ENCODE measurements at regions not wholly inside any gene's neighbourhood (a gene's known extent, or its start where the extent isn't known, plus 50 kb on each side); places are given as distances from the start of the nearest gene placed in this dataset.

- Histone ChIP-seq H2AFZ (ENCODE audit: insufficient read depth, low read depth, low read length, poor library complexity, severe bottlenecking) (no peak overlapping the region), H3K9ac (ENCODE audit: low read length) (no peak overlapping the region), H3K9me3 (ENCODE audit: control extremely low read depth in 1 of 3, control insufficient read depth in 2 of 3, insufficient read depth in 1 of 3, low read length in 2 of 3) (peaks cover 0 to 52% (median 18%) of the 10 kb centered on the region in 3 donors), H3K36me3 (replicated peaks in 1 of 2; ENCODE audit: control extremely low read depth in 1 of 2, control insufficient read depth in 1 of 2, extremely low read depth in 1 of 2, insufficient read depth in 2 of 2, low read length in 1 of 2) (no peaks in the 10 kb centered on the region), H3K27ac (ENCODE audit: low read length in 2 of 2) (no peak overlapping the region), H4K20me1 (ENCODE audit: control insufficient read depth, insufficient read depth, low read length, poor library complexity, severe bottlenecking) (no peaks in the 10 kb centered on the region), H3K79me2 (ENCODE audit: control insufficient read depth, insufficient read depth, low read length) (no peaks in the 10 kb centered on the region), H3K4me3 (ENCODE audit: control extremely low read depth in 1 of 5, extremely low read depth in 1 of 5, insufficient read depth in 1 of 5, low read depth in 2 of 5, low read length in 4 of 5) (no peak overlapping the region), H3K27me3 (replicated peaks in 1 of 4; ENCODE audit: control extremely low read depth in 1 of 4, control insufficient read depth in 3 of 4, insufficient read depth in 4 of 4, low read length in 3 of 4) (peaks cover 0 to 95% (median 82%) of the 10 kb centered on the region in 4 experiments), H3K4me2 (replicated peaks; ENCODE audit: low read depth, low read length, poor library complexity, severe bottlenecking) (no peak overlapping the region), H3K4me1 (ENCODE audit: control insufficient read depth in 2 of 2, insufficient read depth in 2 of 2, low read length in 2 of 2) (peaks cover 0 to 9% of the 10 kb centered on the region in 2 donors)
- H3K4me3 Mint-ChIP-seq: no peak overlapping the region
- POLR2A ChIA-PET: no interaction called here
- DNase-seq: no peak
- ATAC-seq (ENCODE audit: low read depth): no peak
- H3K4me1 Mint-ChIP-seq: peaks cover 3% of the 10 kb centered on the region
- H3K9me3 Mint-ChIP-seq (ENCODE audit: insufficient read depth): peaks cover 2% of the 10 kb centered on the region
- TF ChIP-seq EZH2 (IDR thresholded peaks at IDR 0.05; ENCODE audit: borderline replicate concordance, insufficient read depth, low read depth, low read length, poor library complexity, severe bottlenecking): no peak
- TF ChIP-seq, protein P1, sequence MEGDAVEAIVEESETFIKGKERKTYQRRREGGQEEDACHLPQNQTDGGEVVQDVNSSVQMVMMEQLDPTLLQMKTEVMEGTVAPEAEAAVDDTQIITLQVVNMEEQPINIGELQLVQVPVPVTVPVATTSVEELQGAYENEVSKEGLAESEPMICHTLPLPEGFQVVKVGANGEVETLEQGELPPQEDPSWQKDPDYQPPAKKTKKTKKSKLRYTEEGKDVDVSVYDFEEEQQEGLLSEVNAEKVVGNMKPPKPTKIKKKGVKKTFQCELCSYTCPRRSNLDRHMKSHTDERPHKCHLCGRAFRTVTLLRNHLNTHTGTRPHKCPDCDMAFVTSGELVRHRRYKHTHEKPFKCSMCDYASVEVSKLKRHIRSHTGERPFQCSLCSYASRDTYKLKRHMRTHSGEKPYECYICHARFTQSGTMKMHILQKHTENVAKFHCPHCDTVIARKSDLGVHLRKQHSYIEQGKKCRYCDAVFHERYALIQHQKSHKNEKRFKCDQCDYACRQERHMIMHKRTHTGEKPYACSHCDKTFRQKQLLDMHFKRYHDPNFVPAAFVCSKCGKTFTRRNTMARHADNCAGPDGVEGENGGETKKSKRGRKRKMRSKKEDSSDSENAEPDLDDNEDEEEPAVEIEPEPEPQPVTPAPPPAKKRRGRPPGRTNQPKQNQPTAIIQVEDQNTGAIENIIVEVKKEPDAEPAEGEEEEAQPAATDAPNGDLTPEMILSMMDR (IDR thresholded peaks at IDR 0.05): no peak
- WGBS (ENCODE audit: insufficient coverage): 62% methylated on average over 13 of the region's 14 CpGs
- intact Hi-C loops (cut with micrococcal nuclease): loop anchor here (5.0 kb wide), 1 partner anchor 37 kb away; no protein-coding TSS in a partner anchor
- CTCF ChIA-PET: no interaction called here
- peaks cover 91% of the 10 kb centered on the region for H3K27me3 Mint-ChIP-seq
- H3K27ac Mint-ChIP-seq: no peak overlapping the region
Measured at GRCh38 chr6:28770732-28771131, 153.1 kb downstream of the TRIM27 start.

DNA sequence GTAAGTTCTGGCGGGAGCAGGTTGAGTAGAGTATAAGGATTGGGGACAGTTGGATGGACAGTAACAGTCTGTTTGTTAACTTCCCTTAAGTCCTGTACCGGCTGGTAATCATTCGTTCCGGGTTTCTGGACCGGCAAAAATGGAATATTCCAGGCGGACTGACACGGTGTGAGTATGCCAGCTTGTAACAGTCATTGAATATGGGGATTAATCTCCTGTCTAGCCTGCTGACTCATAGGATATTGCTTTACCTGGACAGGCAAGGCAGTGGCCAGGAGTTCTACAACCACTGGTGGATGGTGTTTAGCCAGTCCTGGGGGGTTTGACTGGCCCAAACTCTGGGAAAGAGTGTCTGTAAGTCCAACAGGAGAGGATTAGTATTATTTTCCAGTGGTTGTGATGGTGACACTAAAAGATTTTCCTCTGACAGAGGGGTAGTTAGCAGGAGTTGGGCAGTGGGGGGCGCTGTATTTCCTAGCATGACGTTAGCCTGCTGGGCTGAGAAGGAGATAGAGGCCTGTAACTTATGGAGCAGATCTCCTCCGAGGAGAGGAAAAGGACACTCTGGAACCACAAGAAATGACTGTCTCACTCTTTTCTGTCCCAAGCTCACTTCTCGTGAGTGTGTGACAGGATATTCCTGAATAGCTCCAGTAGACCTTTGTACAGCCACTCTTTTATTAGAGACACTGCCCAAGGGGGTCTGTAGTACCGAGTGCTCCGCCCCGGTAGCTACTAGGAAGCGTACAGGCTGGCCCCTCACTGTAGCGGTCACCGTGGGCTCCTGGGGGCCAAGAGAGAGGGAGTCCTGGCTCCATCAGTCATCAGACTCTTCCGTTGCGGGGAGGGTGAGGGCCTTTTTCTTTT lies 152.2 kb downstream of the TRIM27 start:
- no peak overlapping the region for H3K9ac ChIP-seq (ENCODE audit: low read length)
- ATAC-seq (ENCODE audit: low read depth): no peak
- peaks cover 0 to 97% (median 85%) of the 10 kb centered on the region in 4 experiments for H3K27me3 ChIP-seq (replicated peaks in 1 of 4; ENCODE audit: control extremely low read depth in 1 of 4, control insufficient read depth in 3 of 4, insufficient read depth in 4 of 4, low read length in 3 of 4)
- ChIA-PET CTCF (no interaction called here), POLR2A (no interaction called here)
- no peak overlapping the region for H3K4me3 ChIP-seq (ENCODE audit: control extremely low read depth in 1 of 5, extremely low read depth in 1 of 5, insufficient read depth in 1 of 5, low read depth in 2 of 5, low read length in 4 of 5)
- H4K20me1 ChIP-seq (ENCODE audit: control insufficient read depth, insufficient read depth, low read length, poor library complexity, severe bottlenecking): no peaks in the 10 kb centered on the region
- Mint-ChIP-seq H3K4me3 (no peak overlapping the region), H3K4me1 (peaks cover 3% of the 10 kb centered on the region), H3K27ac (no peak overlapping the region), H3K9me3 (ENCODE audit: insufficient read depth) (peaks cover 2% of the 10 kb centered on the region), H3K27me3 (peaks cover 91% of the 10 kb centered on the region)
- H3K4me2 ChIP-seq (replicated peaks; ENCODE audit: low read depth, low read length, poor library complexity, severe bottlenecking): no peak overlapping the region
- no peaks in the 10 kb centered on the region for H3K36me3 ChIP-seq (replicated peaks in 1 of 2; ENCODE audit: control extremely low read depth in 1 of 2, control insufficient read depth in 1 of 2, extremely low read depth in 1 of 2, insufficient read depth in 2 of 2, low read length in 1 of 2)
- peaks cover 0 to 57% (median 23%) of the 10 kb centered on the region in 3 donors for H3K9me3 ChIP-seq (ENCODE audit: control extremely low read depth in 1 of 3, control insufficient read depth in 2 of 3, insufficient read depth in 1 of 3, low read length in 2 of 3)
- intact Hi-C loops (cut with micrococcal nuclease): loop anchor here (5.0 kb wide), 1 partner anchor 36 kb away; no protein-coding TSS in a partner anchor
- DNase-seq: no peak
- no peak overlapping the region for H2AFZ ChIP-seq (ENCODE audit: insufficient read depth, low read depth, low read length, poor library complexity, severe bottlenecking)
- TF ChIP-seq, protein P1 (IDR thresholded peaks at IDR 0.05): no peak
- TF ChIP-seq EZH2 (IDR thresholded peaks at IDR 0.05; ENCODE audit: borderline replicate concordance, insufficient read depth, low read depth, low read length, poor library complexity, severe bottlenecking): no peak
- WGBS (ENCODE audit: insufficient coverage): 26% methylated on average over 17 of the region's 19 CpGs
- peaks cover 0 to 9% of the 10 kb centered on the region in 2 donors for H3K4me1 ChIP-seq (ENCODE audit: control insufficient read depth in 2 of 2, insufficient read depth in 2 of 2, low read length in 2 of 2)
- H3K27ac ChIP-seq (ENCODE audit: low read length in 2 of 2): no peak overlapping the region
- no peaks in the 10 kb centered on the region for H3K79me2 ChIP-seq (ENCODE audit: control insufficient read depth, insufficient read depth, low read length)

Measured in B cell (primary cell).